ENCODE measurements at regions not wholly inside any gene's neighbourhood (a gene's known extent, or its start where the extent isn't known, plus 50 kb on each side); places are given as distances from the start of the nearest gene placed in this dataset.

DNA sequence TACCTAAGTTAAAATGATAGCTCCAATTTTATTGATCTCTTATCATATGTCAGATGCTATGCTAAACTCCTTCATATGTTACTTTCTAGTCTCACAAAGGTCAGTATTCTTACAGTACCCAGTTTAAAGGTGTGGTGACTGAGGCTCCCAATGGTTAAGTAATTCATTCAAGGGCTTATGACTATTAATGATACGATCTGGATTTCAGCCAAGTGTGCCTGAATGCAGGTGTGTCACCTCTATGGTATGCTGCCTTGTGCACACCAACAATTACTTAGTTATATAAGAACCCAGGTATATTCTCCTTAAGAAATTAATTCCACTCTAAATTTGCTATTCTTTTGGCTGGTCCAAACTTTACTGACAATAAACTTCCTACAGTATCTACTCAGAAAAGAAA, 84.6 kb upstream of the TRPC4 start:
- no peak for DNase-seq
- Histone ChIP-seq H3K27me3 (replicated peaks in 1 of 7) (no peaks in the 10 kb centered on the region), H3K36me3 (no peaks in the 10 kb centered on the region), H3K4me1 (no peaks in the 10 kb centered on the region), H3K4me3 (no peak overlapping the region), H3K9me3 (no peaks in the 10 kb centered on the region), H3K27ac (no peak overlapping the region)
- TF ChIP-seq, protein P1, sequence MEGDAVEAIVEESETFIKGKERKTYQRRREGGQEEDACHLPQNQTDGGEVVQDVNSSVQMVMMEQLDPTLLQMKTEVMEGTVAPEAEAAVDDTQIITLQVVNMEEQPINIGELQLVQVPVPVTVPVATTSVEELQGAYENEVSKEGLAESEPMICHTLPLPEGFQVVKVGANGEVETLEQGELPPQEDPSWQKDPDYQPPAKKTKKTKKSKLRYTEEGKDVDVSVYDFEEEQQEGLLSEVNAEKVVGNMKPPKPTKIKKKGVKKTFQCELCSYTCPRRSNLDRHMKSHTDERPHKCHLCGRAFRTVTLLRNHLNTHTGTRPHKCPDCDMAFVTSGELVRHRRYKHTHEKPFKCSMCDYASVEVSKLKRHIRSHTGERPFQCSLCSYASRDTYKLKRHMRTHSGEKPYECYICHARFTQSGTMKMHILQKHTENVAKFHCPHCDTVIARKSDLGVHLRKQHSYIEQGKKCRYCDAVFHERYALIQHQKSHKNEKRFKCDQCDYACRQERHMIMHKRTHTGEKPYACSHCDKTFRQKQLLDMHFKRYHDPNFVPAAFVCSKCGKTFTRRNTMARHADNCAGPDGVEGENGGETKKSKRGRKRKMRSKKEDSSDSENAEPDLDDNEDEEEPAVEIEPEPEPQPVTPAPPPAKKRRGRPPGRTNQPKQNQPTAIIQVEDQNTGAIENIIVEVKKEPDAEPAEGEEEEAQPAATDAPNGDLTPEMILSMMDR (IDR thresholded peaks at IDR 0.05 in 8 of 11, conservative IDR thresholded peaks at IDR 0.05 in 3 of 11), result no peak
- no peak for TF ChIP-seq POLR2AphosphoS5 (IDR thresholded peaks at IDR 0.05)
- no peak for TF ChIP-seq POLR2A (IDR thresholded peaks at IDR 0.05)
- WGBS, 5 donors, result 47 to 93% (median 67%) methylated on average over 1 of the region's 1 CpG
- intact Hi-C loops (cut with DNase I; ENCODE audit: low total_unique reads), result no loop called here

DNA sequence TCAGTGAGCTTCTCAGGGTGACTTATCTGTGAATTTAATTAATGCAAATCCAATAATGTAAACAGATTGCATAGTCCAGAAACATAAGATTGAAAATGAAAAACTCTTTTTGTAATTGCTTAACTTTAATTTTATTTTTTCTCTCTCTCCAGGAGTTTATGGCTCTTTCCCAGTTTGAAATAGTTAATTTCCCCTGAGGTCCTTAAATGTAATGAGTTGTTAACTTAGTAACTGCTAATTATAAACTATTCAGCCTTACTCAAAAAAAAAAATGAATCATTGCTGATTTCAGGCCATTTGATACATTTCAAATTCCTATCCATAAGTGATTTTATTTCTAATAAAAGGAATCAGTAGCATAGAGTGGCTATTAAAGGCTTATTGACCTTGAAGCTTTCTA, 84.1 kb upstream of the TRPC4 start:
- DNase-seq, result no peak
- H3K27ac ChIP-seq, result no peak overlapping the region
- H3K36me3 ChIP-seq, result no peaks in the 10 kb centered on the region
- no peak overlapping the region for H3K4me3 ChIP-seq
- H3K27me3 ChIP-seq (replicated peaks in 1 of 7), result no peaks in the 10 kb centered on the region
- H3K4me1 ChIP-seq, result no peaks in the 10 kb centered on the region
- TF ChIP-seq, protein P1 (IDR thresholded peaks at IDR 0.05 in 8 of 11, conservative IDR thresholded peaks at IDR 0.05 in 3 of 11), result no peak
- TF ChIP-seq POLR2A (IDR thresholded peaks at IDR 0.05) (no peak), POLR2AphosphoS5 (IDR thresholded peaks at IDR 0.05) (no peak)
- intact Hi-C loops (cut with DNase I; ENCODE audit: low total_unique reads), result no loop called here
- H3K9me3 ChIP-seq, result no peaks in the 10 kb centered on the region

- no peaks in the 10 kb centered on the region for H3K9me3 ChIP-seq
- intact Hi-C loops (cut with DNase I; ENCODE audit: low total_unique reads), result no loop called here
- H3K4me1 ChIP-seq, result no peaks in the 10 kb centered on the region
- TF ChIP-seq POLR2A (IDR thresholded peaks at IDR 0.05), result no peak
- no peak for TF ChIP-seq POLR2AphosphoS5 (IDR thresholded peaks at IDR 0.05)
- TF ChIP-seq, protein P1 (IDR thresholded peaks at IDR 0.05 in 8 of 11, conservative IDR thresholded peaks at IDR 0.05 in 3 of 11), result no peak
- no peak overlapping the region for H3K27ac ChIP-seq
- no peaks in the 10 kb centered on the region for H3K27me3 ChIP-seq (replicated peaks in 1 of 7)
- DNase-seq, result no peak
- 36 to 60% (median 53%) methylated on average over 1 of the region's 1 CpG for WGBS, 5 donors
- H3K36me3 ChIP-seq, result no peaks in the 10 kb centered on the region
- no peak overlapping the region for H3K4me3 ChIP-seq
Observed at GRCh38 chr13:37950016-37950415, 80.4 kb upstream of the TRPC4 start.

- Histone ChIP-seq H3K36me3 (no peaks in the 10 kb centered on the region), H3K4me3 (no peak overlapping the region)
Observed at GRCh38 chr13:37947419-37948140, 78.0 kb upstream of the TRPC4 start.

More at GRCh38 chr13:37947419-37948140, 78.0 kb upstream of the TRPC4 start:
- Histone ChIP-seq H3K27ac (no peak overlapping the region), H3K9me3 (no peaks in the 10 kb centered on the region), H3K4me1 (no peaks in the 10 kb centered on the region), H3K27me3 (replicated peaks in 1 of 7) (no peaks in the 10 kb centered on the region)
- DNase-seq, result no peak
- WGBS, 5 donors, result 82 to 87% (median 83%) methylated on average over 5 of the region's 5 CpGs
- intact Hi-C loops (cut with DNase I; ENCODE audit: low total_unique reads), result no loop called here
- TF ChIP-seq, protein P1 (IDR thresholded peaks at IDR 0.05 in 8 of 11, conservative IDR thresholded peaks at IDR 0.05 in 3 of 11), result no peak
- no peak for TF ChIP-seq POLR2A (IDR thresholded peaks at IDR 0.05)
- TF ChIP-seq POLR2AphosphoS5 (IDR thresholded peaks at IDR 0.05), result no peak

Data from spleen (tissue), 11 donors.